ENCODE measurements at regions not wholly inside any gene's neighbourhood (a gene's known extent, or its start where the extent isn't known, plus 50 kb on each side); places are given as distances from the start of the nearest gene placed in this dataset.

DNA sequence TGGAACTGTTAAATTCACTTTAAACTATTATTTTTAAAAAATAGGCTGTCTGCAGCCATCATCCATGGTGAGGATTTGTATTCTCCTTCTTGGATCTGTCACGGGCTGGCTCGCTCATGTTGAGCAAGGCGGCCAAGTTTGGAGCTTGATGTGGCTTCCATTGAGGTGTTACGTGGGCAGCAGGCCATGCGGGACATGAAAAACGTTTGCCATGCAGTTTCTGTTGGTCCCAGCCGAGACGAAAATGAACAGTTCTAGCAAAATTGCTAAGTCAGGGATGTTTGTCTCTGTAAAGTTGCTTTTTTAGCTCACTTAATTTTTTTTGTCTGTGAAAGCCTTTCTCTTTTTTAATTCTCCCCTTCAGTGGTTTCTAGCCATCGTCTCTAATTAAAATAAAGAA, 70.2 kb upstream of the MGAT5 start:
- DNase-seq (ENCODE audit: low read depth), result no peak
- no peak overlapping the region for H3K4me3 ChIP-seq (ENCODE audit: low read depth, low read length)
- TF ChIP-seq POLR2A (IDR thresholded peaks at IDR 0.05; ENCODE audit: extremely low read depth, insufficient read length) (no peak), MYC (IDR thresholded peaks at IDR 0.05; ENCODE audit: low read depth, low read length) (no peak)
- TF ChIP-seq, protein P1, sequence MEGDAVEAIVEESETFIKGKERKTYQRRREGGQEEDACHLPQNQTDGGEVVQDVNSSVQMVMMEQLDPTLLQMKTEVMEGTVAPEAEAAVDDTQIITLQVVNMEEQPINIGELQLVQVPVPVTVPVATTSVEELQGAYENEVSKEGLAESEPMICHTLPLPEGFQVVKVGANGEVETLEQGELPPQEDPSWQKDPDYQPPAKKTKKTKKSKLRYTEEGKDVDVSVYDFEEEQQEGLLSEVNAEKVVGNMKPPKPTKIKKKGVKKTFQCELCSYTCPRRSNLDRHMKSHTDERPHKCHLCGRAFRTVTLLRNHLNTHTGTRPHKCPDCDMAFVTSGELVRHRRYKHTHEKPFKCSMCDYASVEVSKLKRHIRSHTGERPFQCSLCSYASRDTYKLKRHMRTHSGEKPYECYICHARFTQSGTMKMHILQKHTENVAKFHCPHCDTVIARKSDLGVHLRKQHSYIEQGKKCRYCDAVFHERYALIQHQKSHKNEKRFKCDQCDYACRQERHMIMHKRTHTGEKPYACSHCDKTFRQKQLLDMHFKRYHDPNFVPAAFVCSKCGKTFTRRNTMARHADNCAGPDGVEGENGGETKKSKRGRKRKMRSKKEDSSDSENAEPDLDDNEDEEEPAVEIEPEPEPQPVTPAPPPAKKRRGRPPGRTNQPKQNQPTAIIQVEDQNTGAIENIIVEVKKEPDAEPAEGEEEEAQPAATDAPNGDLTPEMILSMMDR (IDR thresholded peaks at IDR 0.05; ENCODE audit: low read depth, low read length), result no peak
- TF ChIP-seq, protein P2, sequence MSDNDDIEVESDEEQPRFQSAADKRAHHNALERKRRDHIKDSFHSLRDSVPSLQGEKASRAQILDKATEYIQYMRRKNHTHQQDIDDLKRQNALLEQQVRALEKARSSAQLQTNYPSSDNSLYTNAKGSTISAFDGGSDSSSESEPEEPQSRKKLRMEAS (IDR thresholded peaks at IDR 0.05; ENCODE audit: low read depth, low read length), result no peak

DNA sequence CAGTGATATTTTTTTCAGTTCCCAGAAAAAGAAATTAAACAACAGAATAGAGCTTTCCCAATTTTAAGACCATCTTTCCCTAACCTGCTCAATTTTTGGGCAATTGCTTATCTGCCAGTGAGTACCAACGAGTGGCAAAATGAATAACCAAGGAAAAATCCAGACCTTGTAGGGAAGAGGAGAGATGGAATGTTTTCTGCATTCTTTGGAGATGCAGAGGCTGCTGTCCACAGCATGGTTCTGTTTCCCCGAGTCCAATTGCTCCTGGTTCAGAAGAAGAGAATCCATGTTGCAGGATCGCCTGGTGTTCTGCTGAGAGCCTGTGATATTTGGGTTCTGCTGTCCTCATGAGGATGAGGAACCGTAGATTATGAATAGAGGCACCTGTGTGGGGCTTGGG, 68.2 kb upstream of the MGAT5 start:
- H3K4me3 ChIP-seq (ENCODE audit: low read depth, low read length), result no peak overlapping the region
- no peak for TF ChIP-seq MYC (IDR thresholded peaks at IDR 0.05; ENCODE audit: low read depth, low read length)
- TF ChIP-seq POLR2A (IDR thresholded peaks at IDR 0.05; ENCODE audit: extremely low read depth, insufficient read length), result no peak
- TF ChIP-seq, protein P2 (IDR thresholded peaks at IDR 0.05; ENCODE audit: low read depth, low read length), result no peak
- no peak for DNase-seq (ENCODE audit: low read depth)

DNA sequence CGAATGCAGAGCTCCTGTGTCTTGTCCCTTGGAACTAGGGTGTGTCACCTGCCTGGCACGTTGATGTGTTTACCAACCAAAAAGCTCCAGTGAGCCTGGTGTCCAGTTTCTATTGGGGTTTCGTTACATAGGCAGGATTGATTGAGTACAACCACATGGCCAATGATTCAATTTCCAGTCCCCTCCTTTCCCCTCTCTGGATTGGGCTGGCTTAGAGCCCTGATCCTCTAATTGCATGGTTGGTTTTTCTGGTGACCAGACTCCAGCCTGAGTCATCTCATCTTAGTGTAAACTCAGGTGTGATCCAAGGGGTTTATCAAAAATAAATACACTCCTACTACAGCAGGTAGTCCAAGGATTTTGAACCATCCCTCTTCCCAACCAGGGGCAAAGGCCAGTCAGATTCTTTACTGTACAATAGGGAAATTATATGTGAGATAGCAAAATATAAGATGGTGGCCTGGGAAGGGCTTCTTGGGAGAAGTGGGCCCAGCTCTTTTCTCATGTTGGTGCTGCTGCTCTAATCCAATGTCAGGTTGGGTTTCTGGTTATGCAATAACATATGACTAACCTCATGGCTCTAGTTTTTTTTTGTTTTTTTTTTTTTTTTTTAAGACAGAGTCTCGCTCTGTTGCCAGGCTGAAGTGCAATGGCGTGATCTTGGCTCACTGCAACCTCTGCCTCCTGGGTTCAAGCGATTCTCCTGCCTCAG, 64.7 kb upstream of the MGAT5 start:
- DNase-seq (ENCODE audit: low read depth), result peak; percentile 32
- H3K4me3 ChIP-seq (ENCODE audit: low read depth, low read length), result no peak overlapping the region
- no peak for TF ChIP-seq POLR2A (IDR thresholded peaks at IDR 0.05; ENCODE audit: extremely low read depth, insufficient read length)
- TF ChIP-seq, protein P1 (IDR thresholded peaks at IDR 0.05; ENCODE audit: low read depth, low read length), result no peak
- TF ChIP-seq, protein P2 (IDR thresholded peaks at IDR 0.05; ENCODE audit: low read depth, low read length), result no peak
- TF ChIP-seq MYC (IDR thresholded peaks at IDR 0.05; ENCODE audit: low read depth, low read length), result no peak

DNA sequence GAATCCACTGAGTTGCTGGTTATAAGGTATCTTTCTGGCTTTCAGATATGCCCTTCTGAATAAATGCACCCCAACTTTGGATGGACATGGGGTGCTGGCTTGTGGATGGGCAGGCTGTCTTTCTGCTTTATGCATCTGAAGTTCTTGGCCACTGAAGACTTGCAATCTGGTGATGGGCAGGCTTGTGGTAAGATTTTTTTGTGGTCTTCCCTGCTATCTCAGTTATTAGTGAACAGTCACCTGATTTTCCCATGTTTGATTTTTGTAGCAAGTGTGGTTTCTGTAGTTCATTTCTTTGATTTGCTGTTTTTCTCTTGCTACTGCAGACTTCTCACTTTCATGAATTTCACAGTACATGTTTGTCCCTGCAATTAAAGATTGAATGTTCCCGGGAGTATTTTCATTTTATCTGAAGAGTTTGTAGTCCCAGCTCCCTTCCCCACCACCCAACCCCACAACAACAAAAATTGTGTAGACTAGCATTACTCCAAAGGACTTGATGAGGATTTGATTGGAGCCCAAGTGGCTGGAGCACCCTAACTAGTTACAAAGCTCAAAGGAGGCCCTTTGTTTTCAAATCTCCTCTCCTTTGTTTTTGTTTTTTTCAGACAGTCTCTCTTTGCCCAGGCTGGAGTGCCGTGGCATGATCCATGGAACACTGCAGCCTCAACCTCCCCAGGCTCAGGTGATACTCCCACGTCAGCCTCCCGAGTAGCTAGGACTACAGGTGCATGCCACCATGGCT, 63.6 kb upstream of the MGAT5 start:
- no peak for DNase-seq (ENCODE audit: low read depth)
- TF ChIP-seq POLR2A (IDR thresholded peaks at IDR 0.05; ENCODE audit: extremely low read depth, insufficient read length) (no peak), MYC (IDR thresholded peaks at IDR 0.05; ENCODE audit: low read depth, low read length) (no peak)
- TF ChIP-seq, protein P2 (IDR thresholded peaks at IDR 0.05; ENCODE audit: low read depth, low read length), result no peak
- TF ChIP-seq, protein P1 (IDR thresholded peaks at IDR 0.05; ENCODE audit: low read depth, low read length), result no peak
- no peak overlapping the region for H3K4me3 ChIP-seq (ENCODE audit: low read depth, low read length)

DNA sequence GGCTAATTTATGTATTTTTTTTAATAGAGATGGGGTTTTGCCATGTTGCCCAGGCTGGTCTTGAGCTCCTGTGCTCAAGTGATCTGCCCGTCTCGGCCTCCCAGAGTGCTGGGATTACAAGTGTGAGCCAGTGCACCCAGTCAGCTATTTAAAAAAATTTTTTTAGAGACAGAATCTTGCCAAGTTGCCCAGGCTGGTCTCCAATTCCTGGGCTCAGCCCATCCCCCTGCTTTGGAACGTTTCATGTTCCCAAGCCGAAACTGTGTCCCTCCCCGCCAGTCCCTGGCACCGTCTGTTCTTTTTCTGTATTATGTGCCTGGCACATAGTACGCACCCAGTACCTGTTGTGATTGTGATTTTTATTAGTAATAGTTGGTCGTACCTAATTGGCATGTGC, 63.1 kb upstream of the MGAT5 start:
- no peak for DNase-seq (ENCODE audit: low read depth)
- no peak overlapping the region for H3K4me3 ChIP-seq (ENCODE audit: low read depth, low read length)
- no peak for TF ChIP-seq MYC (IDR thresholded peaks at IDR 0.05; ENCODE audit: low read depth, low read length)
- TF ChIP-seq, protein P2 (IDR thresholded peaks at IDR 0.05; ENCODE audit: low read depth, low read length), result no peak
- TF ChIP-seq POLR2A (IDR thresholded peaks at IDR 0.05; ENCODE audit: extremely low read depth, insufficient read length), result no peak
- TF ChIP-seq, protein P1 (IDR thresholded peaks at IDR 0.05; ENCODE audit: low read depth, low read length), result no peak

DNA sequence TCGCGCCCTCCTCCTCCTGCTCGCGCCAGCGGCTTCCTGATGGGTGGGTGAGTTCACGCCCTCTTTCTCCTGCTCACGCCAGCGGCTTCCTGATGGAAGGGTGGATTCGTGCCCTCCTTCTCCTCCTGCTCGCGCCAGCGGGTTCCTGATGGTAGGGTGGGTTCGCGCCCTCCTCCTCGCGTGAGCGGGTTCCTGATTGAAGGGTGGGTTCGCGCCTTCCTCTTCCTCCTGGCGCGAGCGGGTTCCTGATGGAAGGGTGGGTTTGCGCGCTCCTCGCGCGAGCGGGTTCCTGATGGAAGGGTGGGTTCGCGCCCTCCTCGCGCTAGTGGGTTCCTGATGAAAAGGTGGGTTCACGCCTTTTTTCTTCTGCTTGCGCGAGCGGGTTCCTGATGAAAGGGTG, 62.0 kb upstream of the MGAT5 start:
- H3K4me3 ChIP-seq (ENCODE audit: low read depth, low read length), result no peak overlapping the region
- TF ChIP-seq, protein P1 (IDR thresholded peaks at IDR 0.05; ENCODE audit: low read depth, low read length), result no peak
- TF ChIP-seq, protein P2 (IDR thresholded peaks at IDR 0.05; ENCODE audit: low read depth, low read length), result no peak
- no peak for DNase-seq (ENCODE audit: low read depth)

All from NB4 (cell line).